ENCODE measurements at regions not wholly inside any gene's neighbourhood (a gene's known extent, or its start where the extent isn't known, plus 50 kb on each side); places are given as distances from the start of the nearest gene placed in this dataset.

DNA sequence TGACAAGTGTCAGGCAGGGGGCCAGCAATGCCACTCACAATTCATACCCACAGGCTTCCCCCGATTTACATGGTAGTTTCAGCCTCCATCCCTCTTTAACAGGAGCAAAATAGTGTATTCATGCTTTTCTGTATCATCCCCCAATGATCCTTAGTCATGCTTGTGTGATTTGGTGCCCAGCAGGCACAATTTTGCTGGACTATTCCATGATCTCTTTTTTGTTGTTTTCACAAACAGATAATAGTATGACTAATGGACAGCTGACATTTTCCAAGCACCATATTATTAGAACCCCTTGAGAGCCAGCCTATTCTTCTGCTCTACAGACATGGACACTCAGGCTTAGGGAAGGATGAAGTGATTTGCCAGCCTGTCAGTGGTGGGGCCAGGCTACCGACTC lies 128.2 kb upstream of the RIPOR2 start:
- no peaks in the 10 kb centered on the region for H3K9me3 ChIP-seq
- DNase-seq, result no peak
- no peaks in the 10 kb centered on the region for H3K36me3 ChIP-seq (ENCODE audit: low read depth)
- intact Hi-C loops (cut with DNase I, micrococcal nuclease), result no loop called here
- no peak overlapping the region for H3K4me3 ChIP-seq
- ATAC-seq, result no peak
- TF ChIP-seq, protein P1, sequence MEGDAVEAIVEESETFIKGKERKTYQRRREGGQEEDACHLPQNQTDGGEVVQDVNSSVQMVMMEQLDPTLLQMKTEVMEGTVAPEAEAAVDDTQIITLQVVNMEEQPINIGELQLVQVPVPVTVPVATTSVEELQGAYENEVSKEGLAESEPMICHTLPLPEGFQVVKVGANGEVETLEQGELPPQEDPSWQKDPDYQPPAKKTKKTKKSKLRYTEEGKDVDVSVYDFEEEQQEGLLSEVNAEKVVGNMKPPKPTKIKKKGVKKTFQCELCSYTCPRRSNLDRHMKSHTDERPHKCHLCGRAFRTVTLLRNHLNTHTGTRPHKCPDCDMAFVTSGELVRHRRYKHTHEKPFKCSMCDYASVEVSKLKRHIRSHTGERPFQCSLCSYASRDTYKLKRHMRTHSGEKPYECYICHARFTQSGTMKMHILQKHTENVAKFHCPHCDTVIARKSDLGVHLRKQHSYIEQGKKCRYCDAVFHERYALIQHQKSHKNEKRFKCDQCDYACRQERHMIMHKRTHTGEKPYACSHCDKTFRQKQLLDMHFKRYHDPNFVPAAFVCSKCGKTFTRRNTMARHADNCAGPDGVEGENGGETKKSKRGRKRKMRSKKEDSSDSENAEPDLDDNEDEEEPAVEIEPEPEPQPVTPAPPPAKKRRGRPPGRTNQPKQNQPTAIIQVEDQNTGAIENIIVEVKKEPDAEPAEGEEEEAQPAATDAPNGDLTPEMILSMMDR (IDR thresholded peaks at IDR 0.05), result no peak
- no peaks in the 10 kb centered on the region for H3K4me1 ChIP-seq (ENCODE audit: low read depth)

DNA sequence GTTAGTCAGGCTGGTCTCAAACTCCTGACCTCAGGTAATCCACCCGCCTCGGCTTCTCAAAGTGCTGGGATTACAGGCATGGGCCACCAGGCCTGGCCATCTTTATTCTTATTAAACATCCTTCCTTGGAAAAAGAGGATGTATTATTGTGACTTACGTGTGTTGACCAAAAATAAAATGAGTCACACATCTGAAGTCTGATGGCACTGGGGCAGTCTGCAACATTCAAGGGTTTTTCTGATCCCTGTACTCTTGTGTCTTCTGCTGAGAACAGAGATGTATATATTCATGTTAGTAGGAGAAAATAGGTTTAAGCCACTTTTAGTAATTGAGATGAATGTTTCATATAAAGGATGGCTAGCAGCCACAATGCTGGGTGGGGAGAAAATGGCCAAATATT lies 129.9 kb upstream of the RIPOR2 start:
- no peak for ATAC-seq
- no peak for DNase-seq
- TF ChIP-seq, protein P1 (IDR thresholded peaks at IDR 0.05), result no peak
- Histone ChIP-seq H3K4me3 (no peak overlapping the region), H3K4me1 (ENCODE audit: low read depth) (no peaks in the 10 kb centered on the region), H3K9me3 (no peaks in the 10 kb centered on the region), H3K36me3 (ENCODE audit: low read depth) (no peaks in the 10 kb centered on the region)
- intact Hi-C loops (cut with DNase I, micrococcal nuclease), result loop anchor here in 1 of 2 donors (5.0 kb wide), 1 partner anchor 208 kb away; no protein-coding TSS in a partner anchor

DNA sequence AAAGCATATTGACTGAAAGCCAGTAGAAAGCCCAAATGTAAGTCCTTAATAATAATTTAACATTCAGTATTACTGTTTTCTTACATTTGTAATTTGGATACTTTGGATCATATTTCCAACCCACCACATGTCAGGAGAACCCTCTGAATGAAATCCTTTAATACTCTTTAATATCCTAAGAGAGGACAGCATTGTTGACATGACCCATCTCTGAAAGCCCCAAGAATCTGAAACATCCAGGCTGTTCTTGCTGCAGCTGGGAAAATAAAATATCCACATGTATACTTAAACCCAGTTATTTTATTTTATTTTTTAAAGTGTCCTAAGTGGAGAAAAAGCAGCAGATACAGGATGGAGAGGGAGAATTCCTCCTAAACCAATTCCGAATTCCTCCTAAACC lies 130.8 kb upstream of the RIPOR2 start:
- Histone ChIP-seq H3K4me1 (ENCODE audit: low read depth) (no peaks in the 10 kb centered on the region), H3K9me3 (no peaks in the 10 kb centered on the region), H3K4me3 (no peak overlapping the region), H3K36me3 (ENCODE audit: low read depth) (no peaks in the 10 kb centered on the region)
- TF ChIP-seq, protein P1 (IDR thresholded peaks at IDR 0.05), result no peak
- DNase-seq, result no peak
- ATAC-seq, result no peak
- intact Hi-C loops (cut with DNase I, micrococcal nuclease), result loop anchor here in 1 of 2 donors (5.0 kb wide), 1 partner anchor 209 kb away; no protein-coding TSS in a partner anchor

DNA sequence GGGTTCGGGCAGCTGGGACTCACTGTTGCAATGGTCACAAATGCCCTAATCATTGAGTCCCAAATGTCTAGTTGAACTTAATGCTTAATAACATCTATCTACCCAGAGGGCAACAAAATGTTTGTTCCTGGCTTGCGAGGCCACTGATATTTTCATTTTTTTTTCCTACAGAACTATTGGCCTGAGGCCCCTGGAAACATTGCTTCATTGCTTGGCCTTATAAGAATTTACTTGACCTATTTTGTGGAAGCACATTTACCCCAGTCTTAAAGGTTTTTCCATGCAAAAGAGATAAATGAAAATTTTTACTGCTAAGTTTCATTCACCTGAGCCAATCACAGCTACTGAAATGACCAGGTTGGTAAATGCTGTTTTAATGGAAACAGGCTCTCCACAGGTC lies 133.1 kb upstream of the RIPOR2 start:
- Histone ChIP-seq H3K4me3 (no peak overlapping the region), H3K9me3 (no peaks in the 10 kb centered on the region), H3K4me1 (ENCODE audit: low read depth) (no peaks in the 10 kb centered on the region), H3K36me3 (ENCODE audit: low read depth) (no peaks in the 10 kb centered on the region)
- intact Hi-C loops (cut with DNase I, micrococcal nuclease), result loop anchor here in 1 of 2 donors (5.0 kb wide), 1 partner anchor 212 kb away; no protein-coding TSS in a partner anchor
- no peak for DNase-seq
- TF ChIP-seq, protein P1 (IDR thresholded peaks at IDR 0.05), result no peak
- ATAC-seq, result no peak

DNA sequence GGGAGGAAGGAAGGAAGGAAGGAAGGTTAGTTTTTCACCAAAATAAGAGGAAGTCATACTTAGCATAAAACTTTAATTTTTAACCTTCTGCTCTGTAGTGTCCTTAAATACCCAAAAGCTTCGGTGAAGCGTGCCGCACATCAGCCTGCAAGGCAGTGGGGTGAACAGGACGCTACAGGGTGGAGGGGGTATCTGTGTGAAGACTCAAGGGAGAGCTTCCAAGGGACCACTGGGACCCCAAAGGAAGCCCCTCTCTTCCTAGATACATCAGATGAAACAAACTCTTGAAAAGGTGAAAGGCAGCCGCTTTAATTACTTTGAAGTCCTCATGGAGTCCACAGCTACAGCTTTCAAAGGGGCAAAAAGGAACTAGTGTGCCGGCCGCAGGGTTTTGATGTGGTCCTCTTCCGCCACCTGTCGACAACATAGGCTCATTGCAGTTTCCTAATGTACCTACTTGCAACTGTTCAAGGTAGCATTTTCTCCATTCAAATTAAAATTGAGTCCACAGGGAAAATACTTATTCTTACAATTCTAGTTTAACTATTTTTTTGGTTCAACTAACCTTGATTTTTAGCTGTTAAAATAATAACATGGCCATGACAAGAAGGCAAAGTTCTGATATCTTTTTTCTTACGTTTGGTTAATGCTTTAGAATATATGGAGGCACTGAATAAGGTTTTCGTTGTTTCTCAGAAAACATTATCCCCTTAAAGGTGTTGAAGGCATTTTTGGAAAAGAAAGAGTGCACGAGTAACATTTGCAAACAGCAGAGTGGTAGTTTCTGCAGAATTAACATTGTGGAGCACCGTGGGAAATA lies 135.0 kb upstream of the RIPOR2 start:
- ATAC-seq, result peak; percentile 98
- TF ChIP-seq, protein P1 (IDR thresholded peaks at IDR 0.05), result peak; percentile 76
- intact Hi-C loops (cut with DNase I, micrococcal nuclease), result loop anchor here in 1 of 2 donors (5.0 kb wide), 1 partner anchor 213 kb away; no protein-coding TSS in a partner anchor

More for the DNA sequence above, 135.0 kb upstream of the RIPOR2 start:
- H3K36me3 ChIP-seq (ENCODE audit: low read depth), result no peaks in the 10 kb centered on the region
- peak; percentile 63 to 86 (median 70) for DNase-seq
- no peaks in the 10 kb centered on the region for H3K4me1 ChIP-seq (ENCODE audit: low read depth)
- H3K9me3 ChIP-seq, result no peaks in the 10 kb centered on the region
- H3K4me3 ChIP-seq, result no peak overlapping the region

All from mucosa of descending colon (tissue), 3 donors.